ENCODE measurements at regions not wholly inside any gene's neighbourhood (a gene's known extent, or its start where the extent isn't known, plus 50 kb on each side); places are given as distances from the start of the nearest gene placed in this dataset.

- no peak overlapping the region for H3K4me3 ChIP-seq
- no peak for TF ChIP-seq EZH2 (IDR thresholded peaks at IDR 0.05; ENCODE audit: insufficient read depth, poor library complexity, severe bottlenecking)
- no peak for TF ChIP-seq EZH2phosphoT487 (IDR thresholded peaks at IDR 0.05; ENCODE audit: insufficient read depth, low read depth)
- WGBS, 2 experiments (ENCODE audit: low coverage in 1 of 2, low lambda C conversion rate in 2 of 2, missing lambda C conversion rate in 2 of 2): 59 to 84% methylated on average over 2 of the region's 2 CpGs
- H3F3A ChIP-seq (ENCODE audit: insufficient read depth): no peaks in the 10 kb centered on the region
- no peak overlapping the region for H3K27ac ChIP-seq
- H2AFZ ChIP-seq: no peak overlapping the region
- in situ Hi-C loops (cut with MboI): no loop called here
- H3K9me2 ChIP-seq (ENCODE audit: insufficient read depth): no peaks in the 10 kb centered on the region
- no peaks in the 10 kb centered on the region for H3K9me3 ChIP-seq (ENCODE audit: low read depth)
- no peak overlapping the region for H3K9ac ChIP-seq
- DNase-seq: no peak
- H3K79me2 ChIP-seq (ENCODE audit: insufficient read depth): no peaks in the 10 kb centered on the region
- no peaks in the 10 kb centered on the region for H3K36me3 ChIP-seq (ENCODE audit: low read depth)
- H3K27me3 ChIP-seq (replicated peaks; ENCODE audit: insufficient read depth): no peaks in the 10 kb centered on the region
- H3K4me1 ChIP-seq (ENCODE audit: insufficient read depth): no peaks in the 10 kb centered on the region
- H4K20me1 ChIP-seq (ENCODE audit: insufficient read depth): no peaks in the 10 kb centered on the region
- H3K4me2 ChIP-seq (ENCODE audit: unreplicated experiment): no peak overlapping the region
Measured at GRCh38 chr2:167345559-167345958, 457.3 kb downstream of the XIRP2 start.

DNA sequence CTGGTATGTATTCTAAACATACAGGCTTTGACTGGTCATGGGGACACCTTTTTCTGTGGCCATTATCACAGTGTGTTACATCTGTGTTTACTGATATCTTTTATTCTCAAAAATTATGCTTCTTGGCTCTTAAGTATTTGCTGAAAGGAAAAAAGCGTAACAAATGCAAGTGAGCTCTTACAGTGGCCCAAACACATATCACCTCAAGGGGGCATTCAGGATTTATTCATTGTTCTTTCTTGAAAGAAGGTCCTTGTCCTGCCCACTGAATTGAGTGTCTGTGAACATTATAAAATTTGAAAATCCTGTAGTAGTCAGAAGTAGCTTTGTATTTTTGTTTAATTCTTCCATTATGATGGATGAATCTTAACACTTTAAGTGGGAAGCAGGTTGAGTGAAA, 454.5 kb downstream of the XIRP2 start:
- TF ChIP-seq EZH2 (IDR thresholded peaks at IDR 0.05; ENCODE audit: insufficient read depth, poor library complexity, severe bottlenecking): no peak
- TF ChIP-seq EZH2phosphoT487 (IDR thresholded peaks at IDR 0.05; ENCODE audit: insufficient read depth, low read depth): no peak
- H3K4me2 ChIP-seq (ENCODE audit: unreplicated experiment): no peak overlapping the region
- WGBS, 2 experiments (ENCODE audit: low coverage in 1 of 2, low lambda C conversion rate in 2 of 2, missing lambda C conversion rate in 2 of 2): 6 to 13% methylated on average over 1 of the region's 1 CpG
- H3K36me3 ChIP-seq (ENCODE audit: low read depth): no peaks in the 10 kb centered on the region
- no peak overlapping the region for H3K9ac ChIP-seq
- no peak overlapping the region for H2AFZ ChIP-seq
- no peak overlapping the region for H3K27ac ChIP-seq
- H3K4me1 ChIP-seq (ENCODE audit: insufficient read depth): no peaks in the 10 kb centered on the region
- H3F3A ChIP-seq (ENCODE audit: insufficient read depth): no peaks in the 10 kb centered on the region
- no peaks in the 10 kb centered on the region for H3K9me3 ChIP-seq (ENCODE audit: low read depth)
- in situ Hi-C loops (cut with MboI): no loop called here
- H3K27me3 ChIP-seq (replicated peaks; ENCODE audit: insufficient read depth): no peaks in the 10 kb centered on the region
- DNase-seq: no peak
- H4K20me1 ChIP-seq (ENCODE audit: insufficient read depth): no peaks in the 10 kb centered on the region
- H3K9me2 ChIP-seq (ENCODE audit: insufficient read depth): no peaks in the 10 kb centered on the region
- no peak overlapping the region for H3K4me3 ChIP-seq
- H3K79me2 ChIP-seq (ENCODE audit: insufficient read depth): no peaks in the 10 kb centered on the region

- in situ Hi-C loops (cut with MboI): no loop called here
- TF ChIP-seq EZH2 (IDR thresholded peaks at IDR 0.05; ENCODE audit: insufficient read depth, poor library complexity, severe bottlenecking): no peak
- no peak for TF ChIP-seq EZH2phosphoT487 (IDR thresholded peaks at IDR 0.05; ENCODE audit: insufficient read depth, low read depth)
- H3K9me2 ChIP-seq (ENCODE audit: insufficient read depth): no peaks in the 10 kb centered on the region
- no peak overlapping the region for H3K27ac ChIP-seq
- no peaks in the 10 kb centered on the region for H3K9me3 ChIP-seq (ENCODE audit: low read depth)
- DNase-seq: no peak
- no peak overlapping the region for H3K4me2 ChIP-seq (ENCODE audit: unreplicated experiment)
- no peaks in the 10 kb centered on the region for H3K36me3 ChIP-seq (ENCODE audit: low read depth)
- 67 to 68% methylated on average over 4 of the region's 4 CpGs for WGBS, 2 experiments (ENCODE audit: low coverage in 1 of 2, low lambda C conversion rate in 2 of 2, missing lambda C conversion rate in 2 of 2)
- no peaks in the 10 kb centered on the region for H3F3A ChIP-seq (ENCODE audit: insufficient read depth)
- H2AFZ ChIP-seq: no peak overlapping the region
- H4K20me1 ChIP-seq (ENCODE audit: insufficient read depth): no peaks in the 10 kb centered on the region
- H3K79me2 ChIP-seq (ENCODE audit: insufficient read depth): no peaks in the 10 kb centered on the region
- H3K9ac ChIP-seq: no peak overlapping the region
- H3K4me3 ChIP-seq: no peak overlapping the region
- H3K4me1 ChIP-seq (ENCODE audit: insufficient read depth): no peaks in the 10 kb centered on the region
- H3K27me3 ChIP-seq (replicated peaks; ENCODE audit: insufficient read depth): no peaks in the 10 kb centered on the region
Measured at GRCh38 chr2:167340322-167340721, 452.0 kb downstream of the XIRP2 start.

DNA sequence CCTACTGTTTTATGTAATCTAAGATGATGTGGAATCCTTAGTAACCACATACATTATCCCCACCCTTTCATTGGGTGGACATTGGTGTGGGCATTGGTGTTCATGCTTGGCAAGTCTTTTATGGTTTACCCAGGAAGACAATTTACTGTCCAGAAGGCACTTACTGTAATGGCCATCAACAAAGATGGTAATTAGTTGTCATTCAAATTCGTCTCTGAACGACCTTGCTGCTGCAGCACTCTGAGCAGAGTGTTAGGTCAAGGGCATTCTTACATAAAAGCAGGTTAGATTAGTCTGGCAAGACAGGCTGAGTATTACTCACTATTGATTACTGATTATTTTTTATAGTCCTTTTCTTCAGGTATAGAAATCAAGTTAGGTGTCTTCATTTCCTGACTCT, 447.9 kb downstream of the XIRP2 start:
- no peaks in the 10 kb centered on the region for H3K9me3 ChIP-seq (ENCODE audit: low read depth)
- no peaks in the 10 kb centered on the region for H3K27me3 ChIP-seq (replicated peaks; ENCODE audit: insufficient read depth)
- no peaks in the 10 kb centered on the region for H3K79me2 ChIP-seq (ENCODE audit: insufficient read depth)
- H3K4me2 ChIP-seq (ENCODE audit: unreplicated experiment): no peak overlapping the region
- in situ Hi-C loops (cut with MboI): no loop called here
- H3K27ac ChIP-seq: no peak overlapping the region
- DNase-seq: no peak
- TF ChIP-seq EZH2 (IDR thresholded peaks at IDR 0.05; ENCODE audit: insufficient read depth, poor library complexity, severe bottlenecking): no peak
- TF ChIP-seq EZH2phosphoT487 (IDR thresholded peaks at IDR 0.05; ENCODE audit: insufficient read depth, low read depth): no peak
- H4K20me1 ChIP-seq (ENCODE audit: insufficient read depth): no peaks in the 10 kb centered on the region
- H3K36me3 ChIP-seq (ENCODE audit: low read depth): no peaks in the 10 kb centered on the region
- no peak overlapping the region for H2AFZ ChIP-seq
- no peak overlapping the region for H3K4me3 ChIP-seq
- no peaks in the 10 kb centered on the region for H3F3A ChIP-seq (ENCODE audit: insufficient read depth)
- 84 to 87% methylated on average over 2 of the region's 2 CpGs for WGBS, 2 experiments (ENCODE audit: low coverage in 1 of 2, low lambda C conversion rate in 2 of 2, missing lambda C conversion rate in 2 of 2)
- no peak overlapping the region for H3K9ac ChIP-seq
- no peaks in the 10 kb centered on the region for H3K9me2 ChIP-seq (ENCODE audit: insufficient read depth)
- H3K4me1 ChIP-seq (ENCODE audit: insufficient read depth): no peaks in the 10 kb centered on the region

GRCh38 chr2:167335541-167335992, 447.3 kb downstream of the XIRP2 start:
- in situ Hi-C loops (cut with MboI): no loop called here

More at GRCh38 chr2:167335541-167335992, 447.3 kb downstream of the XIRP2 start:
- H2AFZ ChIP-seq: no peak overlapping the region
- H3K36me3 ChIP-seq (ENCODE audit: low read depth): no peaks in the 10 kb centered on the region
- H3K9ac ChIP-seq: no peak overlapping the region
- TF ChIP-seq EZH2phosphoT487 (IDR thresholded peaks at IDR 0.05; ENCODE audit: insufficient read depth, low read depth) (no peak), EZH2 (IDR thresholded peaks at IDR 0.05; ENCODE audit: insufficient read depth, poor library complexity, severe bottlenecking) (no peak)
- no peaks in the 10 kb centered on the region for H4K20me1 ChIP-seq (ENCODE audit: insufficient read depth)
- H3K9me2 ChIP-seq (ENCODE audit: insufficient read depth): no peaks in the 10 kb centered on the region
- H3K27me3 ChIP-seq (replicated peaks; ENCODE audit: insufficient read depth): no peaks in the 10 kb centered on the region
- no peak overlapping the region for H3K27ac ChIP-seq
- DNase-seq: no peak
- H3K4me1 ChIP-seq (ENCODE audit: insufficient read depth): no peaks in the 10 kb centered on the region
- no peak overlapping the region for H3K4me3 ChIP-seq
- no peaks in the 10 kb centered on the region for H3K79me2 ChIP-seq (ENCODE audit: insufficient read depth)
- H3F3A ChIP-seq (ENCODE audit: insufficient read depth): no peaks in the 10 kb centered on the region
- WGBS, 2 experiments (ENCODE audit: low coverage in 1 of 2, low lambda C conversion rate in 2 of 2, missing lambda C conversion rate in 2 of 2): 72 to 73% methylated on average over 2 of the region's 2 CpGs
- no peaks in the 10 kb centered on the region for H3K9me3 ChIP-seq (ENCODE audit: low read depth)
- no peak overlapping the region for H3K4me2 ChIP-seq (ENCODE audit: unreplicated experiment)

Measured in GM23248 (cell line).